ENCODE measurements at regions not wholly inside any gene's neighbourhood (a gene's known extent, or its start where the extent isn't known, plus 50 kb on each side); places are given as distances from the start of the nearest gene placed in this dataset.
"Not testable (repeated sequence)": the region's sequence is repeated elsewhere in the genome, so short reads cannot be mapped to it uniquely, and the experiment has no call there.

DNA sequence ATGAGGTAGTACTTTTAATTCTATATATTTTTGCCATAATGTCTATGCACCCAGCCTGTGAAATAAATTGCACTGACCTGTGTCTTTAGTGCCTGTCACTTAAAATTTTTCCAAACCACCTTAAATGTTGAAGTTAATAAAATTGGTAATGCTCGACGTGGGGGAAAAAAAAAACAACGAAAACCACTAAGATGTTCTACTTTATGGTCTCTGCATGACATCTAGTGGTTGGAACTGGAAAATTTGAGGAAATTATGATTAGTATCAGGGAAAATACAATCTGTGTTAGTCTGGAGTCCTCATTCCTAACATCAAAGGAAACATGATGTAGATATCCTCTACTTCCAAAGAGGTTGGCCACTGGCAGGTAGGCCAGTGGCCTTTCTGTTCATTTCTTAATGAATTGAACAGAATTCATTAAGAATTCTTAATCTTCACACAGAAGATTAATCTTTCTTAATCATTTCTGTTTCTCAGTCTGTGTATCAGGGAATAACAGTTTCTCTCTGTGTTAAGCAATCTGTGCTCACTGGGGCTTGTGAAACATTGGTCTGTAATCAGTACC is 268.8 kb upstream of the POTED start:
- H3K9me2 ChIP-seq (ENCODE audit: insufficient read depth); H3K4me2 ChIP-seq; H4K20me1 ChIP-seq (ENCODE audit: insufficient read depth); DNase-seq; H3K4me3 ChIP-seq; H3K9me3 ChIP-seq (ENCODE audit: insufficient read depth, low read depth); H3K27me3 ChIP-seq (ENCODE audit: insufficient read depth, low read depth); H3K27ac ChIP-seq; H3K4me1 ChIP-seq (replicated peaks; ENCODE audit: insufficient read depth); H3K79me2 ChIP-seq (ENCODE audit: low read depth); BruUV-seq (replicated peaks); H2AFZ ChIP-seq; H3F3A ChIP-seq (ENCODE audit: insufficient read depth, low read depth); intact Hi-C loops (cut with micrococcal nuclease; ENCODE audit: unreplicated experiment); H3K36me3 ChIP-seq (ENCODE audit: low read depth); POLR2A ChIA-PET (ENCODE audit: unreplicated experiment); CTCF ChIA-PET: not testable (repeated sequence)
- TF ChIP-seq, protein P1, sequence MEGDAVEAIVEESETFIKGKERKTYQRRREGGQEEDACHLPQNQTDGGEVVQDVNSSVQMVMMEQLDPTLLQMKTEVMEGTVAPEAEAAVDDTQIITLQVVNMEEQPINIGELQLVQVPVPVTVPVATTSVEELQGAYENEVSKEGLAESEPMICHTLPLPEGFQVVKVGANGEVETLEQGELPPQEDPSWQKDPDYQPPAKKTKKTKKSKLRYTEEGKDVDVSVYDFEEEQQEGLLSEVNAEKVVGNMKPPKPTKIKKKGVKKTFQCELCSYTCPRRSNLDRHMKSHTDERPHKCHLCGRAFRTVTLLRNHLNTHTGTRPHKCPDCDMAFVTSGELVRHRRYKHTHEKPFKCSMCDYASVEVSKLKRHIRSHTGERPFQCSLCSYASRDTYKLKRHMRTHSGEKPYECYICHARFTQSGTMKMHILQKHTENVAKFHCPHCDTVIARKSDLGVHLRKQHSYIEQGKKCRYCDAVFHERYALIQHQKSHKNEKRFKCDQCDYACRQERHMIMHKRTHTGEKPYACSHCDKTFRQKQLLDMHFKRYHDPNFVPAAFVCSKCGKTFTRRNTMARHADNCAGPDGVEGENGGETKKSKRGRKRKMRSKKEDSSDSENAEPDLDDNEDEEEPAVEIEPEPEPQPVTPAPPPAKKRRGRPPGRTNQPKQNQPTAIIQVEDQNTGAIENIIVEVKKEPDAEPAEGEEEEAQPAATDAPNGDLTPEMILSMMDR (conservative IDR thresholded peaks at IDR 0.05), result peak; percentile 48

- H3K9me2 ChIP-seq (ENCODE audit: insufficient read depth); DNase-seq; intact Hi-C loops (cut with micrococcal nuclease; ENCODE audit: unreplicated experiment); H3K27ac ChIP-seq; H3K79me2 ChIP-seq (ENCODE audit: low read depth); CTCF ChIA-PET; H2AFZ ChIP-seq; H3K9me3 ChIP-seq (ENCODE audit: insufficient read depth, low read depth); H3K36me3 ChIP-seq (ENCODE audit: low read depth); H3F3A ChIP-seq (ENCODE audit: insufficient read depth, low read depth); POLR2A ChIA-PET (ENCODE audit: unreplicated experiment); H3K4me1 ChIP-seq (replicated peaks; ENCODE audit: insufficient read depth); H4K20me1 ChIP-seq (ENCODE audit: insufficient read depth); H3K27me3 ChIP-seq (ENCODE audit: insufficient read depth, low read depth); H3K4me3 ChIP-seq; BruUV-seq (replicated peaks); H3K4me2 ChIP-seq: not testable (repeated sequence)
These were observed 258.1 kb upstream of the POTED start for GRCh38 chr21:13351521-13351920.

DNA sequence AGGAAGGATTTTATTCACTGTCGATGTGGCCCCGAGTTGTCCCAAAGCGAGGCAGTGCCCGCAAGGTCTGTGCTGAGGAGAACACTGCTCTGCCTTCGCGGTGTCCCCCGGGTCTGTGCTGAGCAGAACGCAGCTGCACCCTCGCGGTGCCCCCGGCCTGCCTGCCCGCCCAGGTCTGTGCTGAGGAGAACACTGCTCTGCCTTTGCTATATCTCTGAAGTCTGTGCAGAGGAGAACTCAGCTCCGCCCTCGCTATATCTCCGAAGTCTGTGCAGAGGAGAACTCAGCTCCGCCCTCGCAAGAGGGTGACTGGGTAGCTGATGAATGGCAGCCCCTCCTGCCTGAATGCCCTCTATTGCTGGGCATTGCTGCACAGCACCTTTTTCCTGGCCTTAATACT is 249.4 kb upstream of the POTED start:
- CTCF ChIA-PET; H3K4me2 ChIP-seq; H3K9me2 ChIP-seq (ENCODE audit: insufficient read depth); H3K79me2 ChIP-seq (ENCODE audit: low read depth); H3F3A ChIP-seq (ENCODE audit: insufficient read depth, low read depth); H4K20me1 ChIP-seq (ENCODE audit: insufficient read depth); H3K4me1 ChIP-seq (replicated peaks; ENCODE audit: insufficient read depth); POLR2A ChIA-PET (ENCODE audit: unreplicated experiment); BruUV-seq (replicated peaks); H3K36me3 ChIP-seq (ENCODE audit: low read depth); H3K27ac ChIP-seq; H3K9me3 ChIP-seq (ENCODE audit: insufficient read depth, low read depth); H3K27me3 ChIP-seq (ENCODE audit: insufficient read depth, low read depth); DNase-seq; H3K4me3 ChIP-seq; intact Hi-C loops (cut with micrococcal nuclease; ENCODE audit: unreplicated experiment); H2AFZ ChIP-seq: not testable (repeated sequence)

DNA sequence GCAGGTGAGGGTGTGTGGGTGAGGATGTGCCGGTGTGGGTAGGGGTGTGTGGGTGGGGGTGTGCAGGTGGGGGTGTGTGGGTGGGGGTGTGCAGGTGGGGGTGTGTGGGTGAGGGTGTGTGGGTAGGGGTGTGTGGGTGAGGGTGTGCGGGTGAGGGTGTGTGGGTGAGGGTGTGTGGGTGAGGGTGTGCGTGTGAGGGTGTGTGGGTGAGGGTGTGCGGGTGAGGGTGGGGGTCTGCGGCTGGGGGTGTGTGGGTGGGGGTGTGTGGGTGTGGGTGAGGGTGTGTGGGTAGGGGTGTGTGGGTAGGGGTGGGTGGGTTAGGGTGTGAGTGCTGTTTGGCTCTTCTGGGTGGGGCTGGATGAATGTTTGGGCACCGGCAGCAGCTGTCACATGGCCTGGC is 241.4 kb upstream of the POTED start:
- Histone ChIP-seq H3K4me2 (no peak overlapping the region), H3K9me2 (ENCODE audit: insufficient read depth) (no peaks in the 10 kb centered on the region), H2AFZ (no peak overlapping the region), H3K27me3 (ENCODE audit: insufficient read depth, low read depth) (no peaks in the 10 kb centered on the region), H3K4me1 (replicated peaks; ENCODE audit: insufficient read depth) (no peaks in the 10 kb centered on the region), H3K9me3 (ENCODE audit: insufficient read depth, low read depth) (no peaks in the 10 kb centered on the region), H3K36me3 (ENCODE audit: low read depth) (no peaks in the 10 kb centered on the region), H3K79me2 (ENCODE audit: low read depth) (no peaks in the 10 kb centered on the region), H3K27ac (no peak overlapping the region), H3K4me3 (no peak overlapping the region), H4K20me1 (ENCODE audit: insufficient read depth) (no peaks in the 10 kb centered on the region), H3F3A (ENCODE audit: insufficient read depth, low read depth) (no peaks in the 10 kb centered on the region)
- no peak for DNase-seq
- intact Hi-C loops (cut with micrococcal nuclease; ENCODE audit: unreplicated experiment), result no loop called here
- no TSS peak for BruUV-seq (replicated peaks)
- ChIA-PET CTCF (no interaction called here), POLR2A (ENCODE audit: unreplicated experiment) (no interaction called here)
- TF ChIP-seq, protein P1 (conservative IDR thresholded peaks at IDR 0.05), result no peak
- TF ChIP-seq EZH2 (IDR thresholded peaks at IDR 0.05; ENCODE audit: low read depth), result no peak

DNA sequence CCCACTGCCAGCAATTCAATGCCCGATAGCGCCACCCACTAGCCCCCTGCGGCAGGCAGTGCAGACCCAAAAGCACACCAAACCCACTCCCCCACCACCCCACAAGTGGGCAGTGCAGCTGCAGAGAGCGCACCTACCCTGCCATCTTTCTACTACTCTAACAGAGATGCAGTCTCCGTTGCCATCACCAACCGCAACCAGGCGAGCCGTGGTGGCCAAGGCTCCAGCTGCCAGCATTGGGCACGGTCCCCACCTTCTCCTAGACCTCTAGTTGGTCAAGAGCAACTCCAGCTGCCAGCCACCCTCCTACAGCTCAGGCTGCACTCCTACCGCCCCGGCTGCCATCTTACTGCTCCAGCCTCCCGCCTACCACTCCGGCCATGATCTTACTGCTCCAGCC is 236.9 kb upstream of the POTED start:
- H3K9me3 ChIP-seq (ENCODE audit: insufficient read depth, low read depth); H2AFZ ChIP-seq; intact Hi-C loops (cut with micrococcal nuclease; ENCODE audit: unreplicated experiment): not testable (repeated sequence)

GRCh38 chr21:13378943-13379342 is 230.6 kb upstream of the POTED start:
- DNase-seq; POLR2A ChIA-PET (ENCODE audit: unreplicated experiment); H3K9me3 ChIP-seq (ENCODE audit: insufficient read depth, low read depth); intact Hi-C loops (cut with micrococcal nuclease; ENCODE audit: unreplicated experiment); H3F3A ChIP-seq (ENCODE audit: insufficient read depth, low read depth); H3K27ac ChIP-seq; CTCF ChIA-PET; BruUV-seq (replicated peaks); H3K4me1 ChIP-seq (replicated peaks; ENCODE audit: insufficient read depth); H4K20me1 ChIP-seq (ENCODE audit: insufficient read depth); H3K9me2 ChIP-seq (ENCODE audit: insufficient read depth); H3K79me2 ChIP-seq (ENCODE audit: low read depth); H3K36me3 ChIP-seq (ENCODE audit: low read depth); H3K4me3 ChIP-seq; H3K27me3 ChIP-seq (ENCODE audit: insufficient read depth, low read depth); H2AFZ ChIP-seq; H3K4me2 ChIP-seq: not testable (repeated sequence)

More for the DNA sequence above, 236.9 kb upstream of the POTED start:
- H3K9me2 ChIP-seq (ENCODE audit: insufficient read depth); DNase-seq; H3K36me3 ChIP-seq (ENCODE audit: low read depth); H3K27me3 ChIP-seq (ENCODE audit: insufficient read depth, low read depth); CTCF ChIA-PET; H3K4me2 ChIP-seq; H3K4me3 ChIP-seq; H3K27ac ChIP-seq; BruUV-seq (replicated peaks); POLR2A ChIA-PET (ENCODE audit: unreplicated experiment); H4K20me1 ChIP-seq (ENCODE audit: insufficient read depth); H3K79me2 ChIP-seq (ENCODE audit: low read depth); H3K4me1 ChIP-seq (replicated peaks; ENCODE audit: insufficient read depth); H3F3A ChIP-seq (ENCODE audit: insufficient read depth, low read depth): not testable (repeated sequence)

All from PC-9 (cell line).